GM12872 (cell line): ENCODE measurements at regions not wholly inside any gene's neighbourhood (a gene's known extent, or its start where the extent isn't known, plus 50 kb on each side); places are given as distances from the start of the nearest gene placed in this dataset.

Experiments
- CTCF ChIP-seq: IDR thresholded peaks from 3 replicates; pipeline ENCODE4 v1.5.1; 2011; ENCODE audit warnings: low read depth, mild to moderate bottlenecking, low read length, moderate library complexity; ENCODE audit not compliant: insufficient read depth

- TF ChIP-seq CTCF = no peak
Observed at GRCh38 chr4:116395408-116395807, 690.0 kb downstream of the TRAM1L1 start.

- no peak for TF ChIP-seq CTCF
Observed at GRCh38 chr4:116391020-116391419, 694.4 kb downstream of the TRAM1L1 start.

GRCh38 chr4:116389139-116389538, 696.2 kb downstream of the TRAM1L1 start:
- no peak for TF ChIP-seq CTCF

- no peak for TF ChIP-seq CTCF
Observed at GRCh38 chr4:116387937-116388474, 697.4 kb downstream of the TRAM1L1 start.

GRCh38 chr4:116386856-116387255, 698.5 kb downstream of the TRAM1L1 start:
- TF ChIP-seq CTCF = no peak

GRCh38 chr4:116385583-116385982, 699.8 kb downstream of the TRAM1L1 start:
- no peak for TF ChIP-seq CTCF

- no peak for TF ChIP-seq CTCF
Observed at GRCh38 chr4:116374815-116375214, 710.6 kb downstream of the TRAM1L1 start.

GRCh38 chr4:116362583-116362982, 722.8 kb downstream of the TRAM1L1 start:
- TF ChIP-seq CTCF = no peak
